Superior temporal gyrus (tissue), 1 donor: ENCODE measurements at regions not wholly inside any gene's neighbourhood (a gene's known extent, or its start where the extent isn't known, plus 50 kb on each side); places are given as distances from the start of the nearest gene placed in this dataset.
"Not testable (repeated sequence)": the region's sequence is repeated elsewhere in the genome, so short reads cannot be mapped to it uniquely, and the experiment has no call there.

Experiments used
- DNase-seq: peaks from one replicate; pipeline ENCODE4 v3.0.0-alpha.2; 2016; ENCODE audit errors: extremely low spot score

DNA sequence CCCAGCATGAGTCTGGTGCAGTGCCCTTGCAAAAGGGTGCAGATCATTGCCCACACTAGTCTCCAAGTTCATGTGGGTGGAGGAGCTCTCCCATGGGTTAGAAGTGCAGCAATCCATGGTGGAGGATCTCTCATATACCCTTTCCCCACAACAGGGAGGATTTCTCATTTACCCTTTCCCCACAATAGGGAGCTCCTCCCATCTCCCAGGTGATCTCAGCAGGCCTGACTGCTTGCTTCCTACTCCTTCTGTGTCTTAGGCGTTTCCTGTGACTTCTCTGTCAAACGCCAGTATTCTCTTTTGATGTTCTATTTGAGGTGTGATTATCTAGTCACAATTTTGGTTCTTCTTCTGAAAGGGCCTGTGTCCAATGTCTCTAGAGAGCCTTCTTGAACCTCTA, 133.8 kb upstream of the RFX3 start:
- no peak for DNase-seq

DNA sequence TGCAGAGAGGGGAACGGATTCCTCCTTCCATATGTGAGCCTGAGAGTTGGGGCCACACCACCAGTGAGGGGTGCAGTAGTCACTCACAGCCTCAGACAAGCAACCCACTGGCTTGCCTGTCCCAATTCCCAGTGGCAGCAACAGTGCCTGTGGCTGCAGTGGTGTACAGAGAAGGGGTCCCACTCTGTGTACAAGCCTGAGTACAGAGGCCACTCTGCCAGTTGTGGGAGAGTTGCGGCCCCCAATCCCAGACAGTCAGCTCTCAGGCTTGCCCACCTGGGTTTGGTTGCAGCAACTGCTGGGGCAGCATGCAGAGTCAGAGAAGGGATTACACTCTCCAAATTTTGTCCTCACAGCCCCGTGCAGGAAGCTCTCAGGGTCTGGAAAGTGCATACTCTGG, 133.2 kb upstream of the RFX3 start:
- no peak for DNase-seq

DNA sequence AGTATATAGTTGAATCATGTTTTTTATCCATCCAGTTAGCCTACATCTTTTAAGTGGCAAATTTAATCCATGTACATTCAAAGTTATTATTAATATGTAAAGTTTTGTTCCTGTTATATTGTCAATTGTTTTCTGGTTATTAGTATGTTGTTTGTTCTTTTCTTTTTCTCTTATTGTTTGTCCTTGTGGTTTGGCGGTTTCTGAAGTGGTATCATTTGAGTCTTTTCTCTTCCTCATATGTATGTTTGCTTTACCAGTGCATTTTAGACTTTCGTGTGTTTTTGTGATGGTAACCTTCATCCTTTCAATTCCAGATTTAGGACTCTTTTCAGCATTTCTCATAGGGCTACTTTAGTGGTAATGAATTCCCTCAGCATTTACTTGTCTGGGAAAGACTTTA, 130.4 kb upstream of the RFX3 start:
- DNase-seq: no peak

DNA sequence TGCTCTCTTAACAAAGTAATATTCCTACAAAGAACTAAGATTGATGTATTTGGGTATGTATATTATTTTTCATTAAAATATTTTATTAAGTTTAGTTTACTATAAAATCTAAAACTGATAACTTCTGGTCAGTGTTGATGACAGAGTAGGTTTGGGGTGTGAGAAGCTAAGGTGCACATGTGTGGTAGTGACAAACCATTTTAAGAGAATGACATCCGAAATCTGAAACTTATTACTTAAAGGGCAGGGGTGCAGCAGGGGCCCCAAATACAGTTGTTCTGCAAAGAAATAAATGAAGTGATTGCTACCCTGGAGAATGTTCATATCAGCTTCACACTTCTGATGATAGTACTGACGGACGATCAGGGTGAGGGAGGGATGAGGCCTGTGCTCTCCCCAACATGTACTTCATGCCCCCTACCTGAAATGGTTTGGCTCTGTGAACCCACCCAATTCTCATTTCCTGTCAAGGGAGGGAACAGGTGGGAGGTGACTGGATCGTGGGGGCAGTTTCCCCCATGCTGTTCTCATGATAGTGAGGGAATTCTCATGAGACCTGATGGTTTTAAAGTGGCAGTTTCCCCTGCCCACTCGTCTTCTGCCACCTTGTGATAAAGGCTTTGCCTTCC, 125.3 kb upstream of the RFX3 start:
- DNase-seq: no peak

DNA sequence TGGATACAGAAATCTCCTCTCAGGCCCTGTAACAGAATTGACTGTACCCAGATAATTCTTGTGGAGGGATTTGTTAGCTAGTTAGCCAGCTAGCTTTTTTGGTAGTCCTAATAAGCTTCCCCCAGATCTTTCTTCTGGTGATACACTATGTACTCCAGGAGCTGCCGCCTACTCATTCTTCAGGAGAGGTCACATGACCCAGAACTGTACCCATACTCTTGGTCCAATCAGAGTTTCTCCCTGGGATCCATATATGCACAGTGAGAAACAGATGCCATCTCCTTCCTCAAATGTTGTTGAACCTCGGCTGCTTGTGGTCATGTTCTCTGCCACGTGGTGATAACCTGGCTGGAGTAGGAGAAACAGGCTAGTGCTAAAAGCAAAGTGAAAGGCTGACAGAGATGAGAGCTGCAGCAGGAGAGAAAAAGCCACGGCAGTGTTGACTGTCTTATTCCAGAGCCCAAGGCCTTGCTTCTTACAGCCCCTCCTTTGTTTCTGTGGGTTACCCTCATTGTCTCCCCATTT, 123.0 kb upstream of the RFX3 start:
- no peak for DNase-seq

DNA sequence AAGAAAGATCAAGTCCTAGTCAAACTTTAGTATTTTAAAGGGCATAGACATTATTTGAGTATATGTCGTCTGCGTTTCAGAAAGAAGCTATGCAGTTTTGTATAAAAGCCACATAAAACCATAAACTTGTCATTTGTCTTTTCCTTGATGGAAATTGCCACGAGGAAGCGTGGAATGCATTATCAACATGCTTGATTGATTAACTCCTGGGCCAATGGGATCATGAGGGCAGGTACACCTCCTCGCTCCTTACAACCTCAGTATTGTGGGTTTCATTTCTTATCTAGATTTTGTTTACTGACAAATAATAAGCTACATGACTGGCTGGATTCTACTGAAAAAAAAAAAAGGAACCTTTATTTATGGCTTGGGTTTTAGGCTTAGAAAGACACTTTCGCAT, 122.5 kb upstream of the RFX3 start:
- DNase-seq: no peak

DNA sequence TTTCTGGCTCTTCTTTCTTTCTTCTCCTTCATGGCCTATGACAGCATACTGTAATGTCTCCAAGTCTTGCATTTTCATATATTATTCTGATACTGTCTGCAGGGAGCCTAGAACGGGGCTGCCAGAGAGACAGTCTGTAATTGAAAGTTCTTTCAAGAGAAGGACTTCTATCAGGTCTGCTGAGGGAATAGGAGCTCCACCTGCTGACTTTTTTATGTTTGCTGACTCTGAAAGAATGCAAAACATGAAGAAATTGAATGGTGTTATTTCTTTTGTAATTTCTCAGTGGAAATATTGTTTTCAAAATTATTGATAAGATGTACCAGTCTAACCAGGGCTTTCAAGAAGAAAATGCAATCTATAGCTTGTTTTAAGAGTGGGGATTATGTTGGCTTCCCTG, 121.9 kb upstream of the RFX3 start:
- no peak for DNase-seq

DNA sequence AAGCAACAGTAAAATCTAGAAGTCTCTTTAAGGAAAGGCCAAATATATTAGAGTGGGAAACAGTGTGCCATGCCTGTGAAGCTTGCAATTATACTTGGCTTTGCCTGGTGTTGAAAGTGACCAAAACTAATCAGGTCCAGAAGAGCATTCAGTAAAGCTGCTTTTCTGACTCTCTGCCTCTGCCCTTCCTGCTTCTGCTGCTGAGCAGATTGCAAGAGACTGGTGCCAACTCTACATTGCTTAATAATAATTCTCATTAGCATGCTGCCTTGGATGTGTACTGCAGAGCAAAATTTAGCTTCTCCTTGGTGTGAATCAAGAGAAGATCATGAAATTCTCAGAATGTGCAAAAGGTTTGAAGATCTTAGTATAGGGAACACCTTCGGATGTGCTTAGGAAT, 120.4 kb upstream of the RFX3 start:
- peak; percentile 33 for DNase-seq

DNA sequence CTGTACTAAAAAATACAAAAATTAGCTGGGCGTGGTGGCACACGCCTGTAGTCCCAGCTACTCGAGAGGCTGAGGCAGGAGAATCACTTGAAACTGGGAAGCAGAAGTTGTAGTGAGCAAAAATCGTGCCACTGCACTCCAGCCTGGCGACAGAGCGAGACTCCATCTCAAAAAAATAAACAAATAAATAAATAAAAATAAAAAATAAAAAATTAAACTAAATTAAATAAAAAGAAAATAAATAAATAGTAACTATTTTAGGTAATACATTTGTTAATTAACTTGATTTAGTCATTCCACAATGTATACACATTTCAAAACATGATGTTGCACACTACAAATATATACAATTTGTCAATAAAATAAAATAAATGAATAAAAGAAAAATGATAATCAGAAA, 116.3 kb upstream of the RFX3 start:
- not testable (repeated sequence) for DNase-seq

DNA sequence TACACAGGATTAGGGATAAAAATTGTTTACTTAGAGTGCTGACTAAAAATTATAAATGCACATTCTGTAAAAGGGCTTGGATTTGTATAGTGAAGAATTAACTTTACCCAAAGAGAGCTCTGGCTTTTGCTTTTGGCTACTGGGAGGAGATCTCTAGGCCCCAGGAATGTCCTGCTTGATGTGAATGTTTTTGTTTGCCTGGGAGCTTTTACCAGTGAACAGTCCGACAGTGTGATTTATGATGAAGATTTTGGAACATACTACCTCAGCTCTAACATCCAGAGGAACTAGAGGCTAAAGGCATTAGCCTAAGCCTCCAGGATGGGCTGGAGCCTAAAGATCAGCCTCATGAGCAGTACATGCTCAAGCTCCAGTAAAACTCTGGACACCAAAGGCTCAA, 103.7 kb upstream of the RFX3 start:
- no peak for DNase-seq

DNA sequence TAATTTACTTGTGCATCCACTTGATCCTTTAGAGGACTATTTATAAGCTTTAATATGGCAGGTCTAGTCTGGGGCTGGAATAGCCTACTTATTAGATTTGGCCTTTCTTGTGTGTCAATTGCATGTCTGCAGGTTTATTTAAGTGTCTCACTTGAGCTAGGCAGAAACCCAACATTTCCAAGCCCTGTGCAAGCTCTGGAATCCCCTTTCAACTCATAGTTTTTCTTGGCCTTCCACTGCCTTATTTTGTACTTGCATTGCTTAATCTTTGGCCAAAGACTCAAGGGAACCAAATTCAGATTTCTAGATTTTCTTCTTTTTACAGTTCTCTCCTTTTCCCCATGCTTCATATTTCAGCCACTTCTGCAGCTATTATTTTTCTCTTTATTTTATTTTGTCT, 102.4 kb upstream of the RFX3 start:
- no peak for DNase-seq

DNA sequence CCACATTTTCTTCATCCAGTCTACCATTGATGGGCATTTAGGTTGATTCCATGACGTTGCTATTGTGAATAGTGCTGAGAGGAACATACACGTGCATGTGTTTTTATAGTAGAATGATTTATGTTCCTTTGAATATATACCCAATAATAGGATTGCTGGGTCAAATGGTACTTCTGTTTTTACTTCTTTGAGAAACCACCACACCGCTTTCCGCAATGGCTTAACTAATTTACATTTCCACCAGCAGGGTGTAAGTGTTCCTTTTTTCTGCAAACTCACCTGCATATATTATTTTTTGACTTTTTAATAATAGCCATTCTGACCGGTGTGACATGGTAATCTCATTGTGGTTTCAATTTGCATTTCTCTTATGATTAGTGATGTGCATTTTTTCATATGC, 82.2 kb upstream of the RFX3 start:
- no peak for DNase-seq

DNA sequence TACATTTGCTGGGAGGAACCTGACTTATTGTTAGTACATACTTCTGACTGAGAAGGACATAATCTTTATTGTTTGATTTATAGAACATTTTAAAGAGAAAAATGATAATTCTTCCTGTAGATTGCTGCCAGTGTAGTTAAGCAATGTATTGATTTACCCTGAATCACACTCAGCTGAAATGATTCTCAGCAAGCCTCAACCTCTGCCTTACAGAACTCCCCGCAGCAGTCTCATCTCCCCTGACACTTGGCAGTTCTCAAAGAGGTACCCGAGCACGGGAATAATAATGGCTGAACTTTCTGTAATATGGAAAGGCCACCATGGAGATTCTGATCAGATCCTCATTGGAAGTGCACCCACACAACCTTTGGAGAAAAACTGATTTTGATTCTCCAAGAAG, 74.9 kb upstream of the RFX3 start:
- DNase-seq: no peak

DNA sequence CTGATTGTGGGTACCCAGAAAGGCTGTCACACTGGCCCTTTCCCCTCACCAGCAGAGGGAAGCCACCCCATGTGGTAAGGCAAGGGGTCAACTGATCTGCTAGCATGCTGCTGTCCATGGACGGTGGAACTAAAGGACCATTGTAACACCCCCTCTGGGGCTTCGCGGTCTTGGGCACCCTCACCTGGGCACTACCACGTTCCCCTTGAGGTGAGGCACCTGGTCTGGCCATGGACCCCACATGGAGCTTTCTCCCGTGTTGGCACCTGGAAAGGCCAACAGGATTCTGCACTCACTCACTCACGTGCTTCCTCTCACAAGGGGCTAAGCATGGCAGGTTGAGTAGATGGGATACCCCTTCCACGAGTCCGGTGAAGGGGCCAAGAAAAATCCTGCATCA, 72.0 kb upstream of the RFX3 start:
- DNase-seq: no peak

DNA sequence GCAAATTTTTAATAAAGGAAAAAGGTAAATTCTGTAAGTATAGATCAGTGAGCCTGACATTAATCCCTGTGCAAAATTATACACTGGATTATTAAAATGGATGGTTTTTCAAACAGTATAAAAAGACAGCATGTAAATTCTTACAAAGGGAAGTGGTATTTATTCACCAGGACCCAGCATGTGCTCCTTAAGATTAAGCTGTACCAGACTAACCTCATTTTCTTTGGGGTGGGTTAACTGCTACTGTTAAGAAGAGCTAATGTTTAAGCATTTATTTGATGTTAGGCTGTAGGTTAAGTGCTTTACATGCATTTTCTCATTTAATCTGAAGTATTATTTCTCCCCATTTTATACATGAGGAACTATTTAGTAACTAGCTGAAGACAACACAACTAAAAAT, 60.3 kb upstream of the RFX3 start:
- DNase-seq: no peak

DNA sequence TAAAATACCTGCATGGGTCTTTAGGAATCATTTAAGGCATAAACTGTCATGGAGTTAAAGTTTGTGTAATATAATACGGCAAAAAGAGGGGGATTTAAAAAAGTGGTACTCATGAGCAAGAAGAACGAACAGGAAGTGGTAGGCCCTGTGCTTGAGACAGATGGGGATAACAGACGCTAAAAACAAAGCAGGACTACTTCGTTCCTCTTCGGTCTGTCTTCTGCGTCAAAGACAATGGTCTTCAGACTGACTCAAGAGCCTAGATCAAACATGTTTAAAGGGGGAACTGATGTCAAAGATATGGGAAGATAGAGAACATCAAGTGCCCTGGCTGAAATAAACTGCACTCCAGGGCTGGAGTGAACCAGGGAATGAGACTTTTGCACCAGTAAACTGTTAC, 59.8 kb upstream of the RFX3 start:
- DNase-seq: no peak

DNA sequence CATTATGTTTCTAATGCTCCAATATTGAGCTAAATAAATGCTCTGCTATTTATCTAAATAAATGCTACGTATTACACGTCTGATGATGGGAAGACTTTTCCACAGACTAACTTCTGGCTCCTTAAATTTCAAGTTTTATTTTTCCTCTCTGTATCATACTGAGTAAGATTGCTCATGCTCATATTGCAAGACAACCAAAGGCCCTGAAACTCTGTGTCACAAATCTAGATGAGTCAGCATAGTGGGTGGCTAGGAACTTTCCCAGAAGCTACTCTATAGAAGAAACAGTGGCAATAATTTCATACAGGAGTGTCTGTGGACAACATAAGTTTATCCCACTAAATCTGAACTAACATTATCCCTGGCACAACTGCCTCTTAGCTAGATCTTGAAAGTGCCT, 53.0 kb upstream of the RFX3 start:
- DNase-seq: peak; percentile 31

DNA sequence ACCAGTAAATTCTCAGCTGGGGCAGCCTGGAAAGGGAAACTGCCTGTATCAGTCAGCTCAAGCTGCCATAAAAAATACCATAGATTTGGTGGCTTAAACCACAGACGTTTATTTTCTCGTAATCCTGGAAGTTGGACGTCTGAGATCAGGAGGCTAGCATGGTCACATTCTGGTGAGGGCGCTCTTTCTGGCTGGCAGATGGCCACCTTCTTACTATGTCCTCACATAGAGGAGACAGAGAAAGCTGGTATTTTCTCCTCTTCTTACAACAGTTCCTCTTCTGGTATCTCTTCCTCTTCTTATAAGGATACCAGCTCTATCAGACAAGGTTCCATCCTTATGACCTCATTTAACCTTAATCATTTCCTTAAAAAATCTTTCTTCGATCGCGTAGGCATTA, 50.5 kb upstream of the RFX3 start:
- no peak for DNase-seq

DNA sequence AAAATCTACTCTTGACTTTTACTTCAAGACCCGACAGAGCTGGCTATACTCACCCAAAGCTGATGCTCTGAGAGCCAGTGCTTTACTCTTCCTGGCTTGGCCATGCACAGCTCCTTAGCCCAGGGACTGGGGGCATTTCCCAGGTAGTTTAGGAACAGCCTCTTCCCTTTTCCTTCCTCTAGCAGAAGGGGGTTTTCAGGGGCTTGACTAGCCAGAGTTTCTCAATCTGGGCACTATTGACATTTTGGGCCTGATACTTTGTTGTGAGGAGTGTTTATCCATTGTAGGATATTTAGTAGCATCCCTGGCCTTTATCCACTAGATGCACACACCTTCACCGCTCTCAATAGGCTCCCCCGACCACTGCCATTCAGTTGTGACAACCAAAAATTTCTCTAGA, 50.0 kb upstream of the RFX3 start:
- no peak for DNase-seq
